Activated T-helper 1 cell treated with anti-CD3 and anti-CD28 coated beads, Interleukin-2, amount 50 U/mL, for 16 hours (primary cell): ENCODE measurements at regions not wholly inside any gene's neighbourhood (a gene's known extent, or its start where the extent isn't known, plus 50 kb on each side); places are given as distances from the start of the nearest gene placed in this dataset.

ENCODE experiments used
- DNase-seq, 2 donors: peaks; one replicate each; pipeline ENCODE4 v3.0.0-alpha.2; 2020; ENCODE audit warnings: low read depth in 1 of 2, low spot score in 1 of 2

GRCh38 chr6:130314271-130314670 lies 51.5 kb upstream of the TMEM200A start:
- no peak for DNase-seq

DNA sequence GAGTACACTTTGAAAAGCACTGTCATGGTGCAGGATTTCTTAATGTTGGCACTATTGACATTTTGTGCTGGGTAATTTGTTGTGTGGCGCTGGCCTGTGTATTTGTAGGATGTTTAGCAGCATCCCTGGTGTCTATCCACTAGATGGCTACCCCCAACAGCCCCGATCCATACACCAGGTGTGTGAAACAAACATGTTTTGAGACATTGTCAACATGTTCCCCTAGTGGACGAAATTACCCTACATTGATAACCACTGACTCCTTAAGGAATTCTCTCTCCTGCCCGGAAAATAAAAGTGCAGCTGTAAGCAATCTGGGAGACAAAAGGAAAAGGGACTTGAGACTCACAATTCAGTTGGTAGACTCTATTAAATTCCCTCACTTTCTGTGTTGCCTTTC lies 52.6 kb upstream of the TMEM200A start:
- no peak for DNase-seq

- no peak for DNase-seq
Measured at GRCh38 chr6:130309028-130309427, 56.8 kb upstream of the TMEM200A start.

DNA sequence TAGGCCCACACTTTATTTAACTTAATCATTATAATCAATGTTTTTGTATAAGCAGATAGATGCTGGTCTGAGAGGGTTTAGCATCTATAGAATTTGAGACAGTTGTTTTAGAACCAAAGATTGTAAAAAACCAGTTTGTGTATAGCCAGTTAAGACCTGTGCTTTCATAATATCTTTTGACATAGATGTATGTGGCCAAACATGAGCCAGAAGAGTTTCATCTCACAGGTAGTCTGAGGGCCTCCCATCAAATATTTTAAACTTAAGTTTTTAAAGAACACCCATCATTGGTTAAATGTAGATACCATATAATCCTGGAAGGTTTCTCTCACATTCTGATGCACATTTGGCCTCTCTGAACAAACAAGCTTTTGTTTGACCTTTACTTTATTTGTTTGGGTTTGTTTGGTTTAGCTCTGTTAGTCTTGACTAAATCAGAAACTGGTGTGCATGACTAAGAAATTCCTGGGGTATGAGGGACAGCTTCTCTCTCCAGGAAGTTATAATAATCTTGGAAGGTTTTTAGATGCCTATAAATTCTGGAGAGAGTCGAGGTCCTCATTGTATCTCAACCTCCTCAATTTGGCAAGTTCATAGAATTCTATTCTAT lies 58.0 kb upstream of the TMEM200A start:
- no peak for DNase-seq

GRCh38 chr6:130306377-130306776 lies 59.4 kb upstream of the TMEM200A start:
- DNase-seq = no peak

- DNase-seq = no peak
Measured at GRCh38 chr6:130303431-130303830, 62.4 kb upstream of the TMEM200A start.

DNA sequence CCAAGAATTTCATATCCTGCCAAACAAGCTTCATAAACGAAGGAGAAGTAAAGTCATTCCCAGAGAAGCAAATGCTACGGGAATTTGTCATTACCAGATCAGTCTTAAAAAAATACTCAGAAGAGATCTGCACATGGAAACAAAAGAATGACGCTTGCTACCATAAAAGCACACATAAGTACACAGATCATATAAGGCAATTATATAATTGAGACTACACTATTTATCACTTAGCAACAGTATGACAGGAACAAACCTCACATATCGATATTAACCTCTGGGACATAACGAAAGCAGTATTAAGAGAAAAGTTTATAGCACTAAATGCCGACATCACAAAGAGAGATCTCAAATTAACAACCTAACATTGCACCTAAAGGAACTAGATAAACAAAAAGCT lies 67.6 kb upstream of the TMEM200A start:
- DNase-seq = no peak

DNA sequence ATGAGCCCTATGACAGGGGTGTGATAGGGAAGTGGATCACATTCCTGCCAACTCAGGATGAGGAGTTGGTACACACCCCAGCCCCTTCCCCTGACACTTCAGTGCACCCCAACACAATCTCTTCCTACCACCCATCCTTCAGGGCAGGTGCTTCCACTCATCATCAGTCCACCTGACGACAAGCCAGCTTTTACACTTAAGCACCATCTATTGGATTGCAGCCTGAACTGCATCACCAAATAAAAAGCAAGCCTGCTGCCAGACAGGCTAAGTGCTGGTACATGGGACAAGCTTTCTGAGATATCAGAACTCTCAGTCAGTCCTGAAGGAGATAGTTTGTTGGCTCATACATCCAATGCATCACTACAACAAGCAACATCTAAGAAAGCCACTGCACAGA lies 69.0 kb upstream of the TMEM200A start:
- DNase-seq = no peak

DNA sequence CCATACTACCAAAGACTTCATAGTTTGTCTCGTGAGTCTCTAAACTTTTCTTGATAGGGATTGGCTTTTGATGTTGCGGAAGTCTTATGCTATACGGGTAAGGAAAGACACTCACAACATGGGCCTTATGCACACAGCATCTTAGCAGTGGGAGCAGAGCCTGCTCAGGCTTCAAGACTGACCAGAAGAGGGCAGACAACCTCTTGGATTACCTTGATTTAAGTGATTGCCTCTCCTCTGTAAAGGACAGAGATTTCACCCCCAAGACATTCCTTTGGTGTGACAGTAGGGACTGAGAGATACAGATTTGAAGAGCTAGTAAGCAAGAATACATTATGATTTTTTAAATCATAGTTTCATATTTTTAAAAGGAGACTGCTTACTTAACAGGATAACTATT lies 71.0 kb upstream of the SAMD3 start:
- peak in 1 of 2 donors; percentile 6 for DNase-seq

GRCh38 chr6:130288065-130288464 lies 65.3 kb upstream of the SAMD3 start:
- no peak for DNase-seq

GRCh38 chr6:130282234-130282995 lies 59.7 kb upstream of the SAMD3 start:
- no peak for DNase-seq

- no peak for DNase-seq
Measured at GRCh38 chr6:130276507-130276906, 53.8 kb upstream of the SAMD3 start.

- DNase-seq = no peak
Measured at GRCh38 chr6:130274007-130274406, 51.3 kb upstream of the SAMD3 start.
